H7 (cell line): ENCODE measurements at regions not wholly inside any gene's neighbourhood (a gene's known extent, or its start where the extent isn't known, plus 50 kb on each side); places are given as distances from the start of the nearest gene placed in this dataset.
"Not testable (repeated sequence)": the region's sequence is repeated elsewhere in the genome, so short reads cannot be mapped to it uniquely, and the experiment has no call there.

ENCODE experiments used
- DNase-seq: peaks from one replicate; pipeline ENCODE4 v3.0.0; 2012
- H3K27me3 ChIP-seq: 2 replicates; pipeline ENCODE4 v1.6.0; 2011; ENCODE audit warnings: mild to moderate bottlenecking, low read length; ENCODE audit not compliant: control insufficient read depth, insufficient read depth
- H3K36me3 ChIP-seq: replicated peaks from 2 replicates; pipeline ENCODE4 v1.5.1; 2011; ENCODE audit warnings: low read length; ENCODE audit not compliant: control insufficient read depth, insufficient read depth
- H3K4me3 ChIP-seq: 2 replicates; pipeline ENCODE4 v1.5.1; 2011; ENCODE audit warnings: low read depth, mild to moderate bottlenecking, control low read depth, low read length, moderate library complexity; ENCODE audit not compliant: insufficient read depth

DNA sequence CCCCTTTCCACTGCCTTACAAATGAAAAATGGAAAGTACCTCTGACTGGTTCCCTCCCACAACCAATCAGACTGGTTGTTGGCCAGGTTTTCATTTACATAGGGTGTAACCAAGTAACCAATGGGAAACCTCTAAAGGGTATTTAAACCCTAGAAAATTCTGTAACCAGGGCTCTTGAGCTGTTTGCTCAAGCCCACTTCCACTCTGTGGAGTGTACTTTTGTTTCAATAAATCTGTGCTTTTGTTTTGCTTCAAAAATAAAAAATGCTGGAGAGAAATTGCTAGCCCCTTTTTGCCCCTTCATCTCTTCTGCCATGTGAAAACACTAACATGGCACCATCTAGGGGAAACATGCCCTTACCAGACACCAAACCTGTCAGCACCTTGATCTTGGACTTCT, 129.5 kb downstream of the AHR start:
- no peak for DNase-seq
- Histone ChIP-seq H3K36me3 (no peaks in the 10 kb centered on the region), H3K27me3 (no peaks in the 10 kb centered on the region), H3K4me3 (no peak overlapping the region)

DNA sequence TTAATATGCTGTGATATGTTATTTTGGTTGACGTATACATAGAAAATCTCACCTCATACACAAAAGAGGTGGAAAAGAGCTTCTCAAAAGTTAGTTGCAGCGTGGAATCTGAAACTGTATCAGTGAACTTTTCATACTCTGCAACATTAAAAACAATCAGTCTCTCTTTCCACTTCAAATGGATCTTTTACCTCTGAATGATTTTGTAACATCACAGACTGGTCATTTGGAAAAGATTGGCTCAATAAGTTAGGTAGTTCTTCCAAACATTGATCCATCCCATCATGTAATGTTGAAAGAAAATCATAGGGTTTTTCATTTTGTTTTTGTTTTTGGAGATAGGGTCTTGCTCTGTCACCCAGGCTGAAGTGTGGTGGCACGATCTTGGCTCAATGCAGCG, 131.1 kb downstream of the AHR start:
- H3K27me3 ChIP-seq = no peaks in the 10 kb centered on the region
- no peaks in the 10 kb centered on the region for H3K36me3 ChIP-seq
- no peak overlapping the region for H3K4me3 ChIP-seq
- DNase-seq = no peak

GRCh38 chr7:17432793-17433192, 134.3 kb downstream of the AHR start:
- Histone ChIP-seq H3K36me3 (no peaks in the 10 kb centered on the region), H3K4me3 (no peak overlapping the region), H3K27me3 (no peaks in the 10 kb centered on the region)
- no peak for DNase-seq

- H3K36me3 ChIP-seq = no peaks in the 10 kb centered on the region
- no peak for DNase-seq
- no peaks in the 10 kb centered on the region for H3K27me3 ChIP-seq
- no peak overlapping the region for H3K4me3 ChIP-seq
Measured at GRCh38 chr7:17434191-17434590, 135.7 kb downstream of the AHR start.

DNA sequence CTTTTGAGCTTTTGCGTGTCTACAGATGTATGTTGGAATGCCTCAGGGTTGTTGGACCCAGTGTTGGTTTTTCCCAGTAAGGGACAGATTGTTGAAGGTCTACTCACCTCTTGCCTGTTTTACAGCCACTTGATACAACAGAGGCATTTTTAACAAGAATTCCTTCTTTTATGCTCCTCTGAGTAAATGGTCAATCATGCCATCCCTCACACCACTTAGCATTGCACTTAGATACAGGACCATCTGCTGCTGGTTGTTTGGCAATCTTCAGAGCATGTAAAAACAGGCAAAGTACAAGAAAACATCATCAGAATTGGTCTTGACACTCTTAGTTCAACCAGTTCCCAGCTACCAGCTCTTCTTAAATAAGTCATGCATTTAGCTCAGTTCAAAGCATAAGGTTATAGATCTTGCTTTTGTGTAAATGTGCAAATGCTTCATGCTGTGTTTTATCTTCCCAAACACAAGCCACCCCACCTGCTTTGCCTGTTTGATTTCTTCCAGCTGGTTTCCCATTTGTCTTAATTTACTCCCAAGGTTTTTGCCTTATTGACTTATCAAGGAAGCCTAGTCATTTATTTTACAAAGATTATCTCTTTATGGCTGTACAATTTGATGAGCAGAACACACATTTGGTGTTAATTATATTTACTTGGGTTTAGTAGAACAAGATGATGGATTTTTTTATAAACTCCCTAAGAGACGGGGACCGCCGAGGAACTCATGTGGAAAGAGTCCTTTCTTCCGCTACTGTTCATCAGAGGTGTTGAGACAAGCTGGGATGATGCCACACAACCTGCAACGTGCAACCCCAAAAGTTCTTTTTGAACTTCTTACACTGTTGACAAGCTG, 136.6 kb downstream of the AHR start:
- no peaks in the 10 kb centered on the region for H3K36me3 ChIP-seq
- no peak overlapping the region for H3K4me3 ChIP-seq
- H3K27me3 ChIP-seq = no peaks in the 10 kb centered on the region
- no peak for DNase-seq

- no peak overlapping the region for H3K4me3 ChIP-seq
- no peaks in the 10 kb centered on the region for H3K27me3 ChIP-seq
- no peaks in the 10 kb centered on the region for H3K36me3 ChIP-seq
- no peak for DNase-seq
Measured at GRCh38 chr7:17436126-17436525, 137.7 kb downstream of the AHR start.

DNA sequence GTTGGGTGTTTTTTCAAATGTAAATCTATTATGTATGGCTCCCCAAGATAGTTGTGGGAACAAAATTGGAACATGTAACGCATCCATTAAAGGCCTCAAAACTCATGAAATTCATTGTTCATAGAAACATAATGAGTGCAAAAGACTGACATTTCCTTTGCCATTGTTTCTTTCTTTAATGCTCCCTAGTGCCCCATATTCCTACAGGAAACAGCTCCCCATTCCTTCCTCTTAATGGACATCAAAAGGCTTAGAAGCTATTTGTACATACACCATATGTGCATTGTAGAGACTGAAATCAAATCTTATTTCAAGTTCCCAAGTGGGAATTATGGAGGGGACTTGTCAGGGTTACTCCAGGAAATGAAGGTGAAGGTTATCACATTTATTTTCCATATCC, 139.1 kb downstream of the AHR start:
- no peak for DNase-seq
- no peaks in the 10 kb centered on the region for H3K36me3 ChIP-seq
- no peak overlapping the region for H3K4me3 ChIP-seq
- H3K27me3 ChIP-seq = no peaks in the 10 kb centered on the region

- not testable (repeated sequence) for H3K4me3 ChIP-seq, H3K27me3 ChIP-seq, H3K36me3 ChIP-seq, DNase-seq
Measured at GRCh38 chr7:17440025-17440784, 141.8 kb downstream of the AHR start.

DNA sequence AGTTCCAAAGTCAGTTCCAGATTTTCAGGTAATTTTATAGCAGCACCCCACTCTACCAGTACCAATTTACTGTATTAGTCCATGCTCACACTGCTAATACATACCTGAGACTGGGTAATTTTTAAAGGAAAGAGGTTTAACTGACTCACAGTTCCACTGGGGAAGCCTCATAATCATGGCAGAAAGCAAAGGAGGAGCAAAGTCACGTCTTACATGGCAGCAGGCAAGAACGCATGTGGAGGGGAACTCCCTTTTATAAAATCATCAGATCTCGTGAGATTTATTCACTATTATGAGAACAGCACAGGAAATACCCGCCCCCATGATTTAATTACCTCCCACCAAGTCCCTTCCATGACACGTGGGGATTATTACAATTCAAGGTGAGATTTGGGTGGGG, 142.4 kb downstream of the AHR start:
- Histone ChIP-seq H3K36me3 (no peaks in the 10 kb centered on the region), H3K27me3 (no peaks in the 10 kb centered on the region), H3K4me3 (no peak overlapping the region)
- no peak for DNase-seq

- Histone ChIP-seq H3K27me3 (no peaks in the 10 kb centered on the region), H3K36me3 (no peaks in the 10 kb centered on the region), H3K4me3 (no peak overlapping the region)
- DNase-seq = no peak
Measured at GRCh38 chr7:17441557-17441956, 143.1 kb downstream of the AHR start.

DNA sequence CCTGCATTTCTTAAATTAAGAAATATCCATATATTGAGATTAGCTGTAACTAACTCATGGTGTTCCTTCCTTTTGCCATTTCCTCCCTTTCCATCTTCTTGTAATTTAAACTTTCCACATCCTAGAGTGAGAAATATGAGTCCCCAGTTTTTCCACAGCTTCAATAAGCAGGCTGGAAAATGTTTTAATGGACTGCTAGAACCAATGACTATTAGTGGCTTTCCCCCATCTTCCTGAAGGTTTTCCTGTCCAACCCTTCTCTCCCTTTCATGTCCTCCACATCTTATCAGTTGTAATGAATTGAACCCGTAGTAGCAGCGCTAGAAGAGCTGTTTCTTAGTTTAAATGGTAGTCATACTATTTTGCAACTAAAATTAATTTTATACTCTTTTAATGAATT, 145.7 kb downstream of the AHR start:
- no peaks in the 10 kb centered on the region for H3K27me3 ChIP-seq
- DNase-seq = no peak
- no peak overlapping the region for H3K4me3 ChIP-seq
- no peaks in the 10 kb centered on the region for H3K36me3 ChIP-seq

- no peak for DNase-seq
Measured at GRCh38 chr7:17444673-17445072, 146.2 kb downstream of the AHR start.

GRCh38 chr7:17446340-17446739, 147.9 kb downstream of the AHR start:
- Histone ChIP-seq H3K27me3 (no peaks in the 10 kb centered on the region), H3K36me3 (no peaks in the 10 kb centered on the region), H3K4me3 (no peak overlapping the region)
- DNase-seq = no peak

More at GRCh38 chr7:17444673-17445072, 146.2 kb downstream of the AHR start:
- Histone ChIP-seq H3K36me3 (no peaks in the 10 kb centered on the region), H3K27me3 (no peaks in the 10 kb centered on the region), H3K4me3 (no peak overlapping the region)

- no peak for DNase-seq
- Histone ChIP-seq H3K36me3 (no peaks in the 10 kb centered on the region), H3K27me3 (no peaks in the 10 kb centered on the region), H3K4me3 (no peak overlapping the region)
Measured at GRCh38 chr7:17447728-17448478, 149.5 kb downstream of the AHR start.
